IMR-90 (cell line): ENCODE measurements at regions not wholly inside any gene's neighbourhood (a gene's known extent, or its start where the extent isn't known, plus 50 kb on each side); places are given as distances from the start of the nearest gene placed in this dataset.

ENCODE experiments used
- ATAC-seq: fragments of 200-7000 bp; cut with Tn5 transposase; 2 replicates; pipeline ENCODE4 v1.9.1; 2020; ENCODE audit warnings: low read depth, mild to moderate bottlenecking, moderate library complexity
- BruUV-seq: library from RNA; stranded (reverse); fragments of 400-500 nt; replicated peaks from 2 replicates; lab custom pipeline; 2021; lab: Mats Ljungman, UMichigan
- CTCF ChIA-PET: fragments of 300-600 bp; formaldehyde crosslinking; extraction: SDS; loops from one replicate; lab custom pipeline; 2021; ENCODE audit warnings: antibody characterized with exemption; lab: Yijun Ruan, JAX
- POLR2A ChIA-PET: fragments of 300-600 bp; sonication (Branson Sonifier 250); formaldehyde crosslinking; loops from one replicate; lab custom pipeline; 2022; ENCODE audit warnings: antibody characterized with exemption; ENCODE audit not compliant: unreplicated experiment; lab: Charles Lee
- DNase-seq: peaks from one replicate; pipeline ENCODE4 v3.0.0; 2013
- H2AFZ ChIP-seq: replicated peaks from 2 replicates; pipeline ENCODE3; 2013; ENCODE audit warnings: low read length, mild to moderate bottlenecking; ENCODE audit not compliant: poor library complexity
- H2AK5ac ChIP-seq: 2 replicates; pipeline ENCODE4 v1.6.1; 2013; ENCODE audit warnings: low read depth, low read length, inconsistent platforms
- H2AK9ac ChIP-seq: replicated peaks from 2 replicates; pipeline ENCODE3; 2013; ENCODE audit warnings: mild to moderate bottlenecking, low read depth, low read length, moderate library complexity; ENCODE audit not compliant: poor library complexity
- H2BK120ac ChIP-seq: 2 replicates; pipeline ENCODE4 v1.6.1; 2013; ENCODE audit warnings: low read depth, low read length, inconsistent platforms
- H2BK15ac ChIP-seq: 3 replicates; pipeline ENCODE4 v1.6.1; 2013; ENCODE audit warnings: low read depth, low read length, inconsistent platforms
- H2BK20ac ChIP-seq: 2 replicates; pipeline ENCODE4 v1.6.1; 2013; ENCODE audit warnings: low read depth, mild to moderate bottlenecking, inconsistent platforms, low read length, moderate library complexity
- H2BK5ac ChIP-seq: 2 replicates; pipeline ENCODE4 v1.6.1; 2013; ENCODE audit warnings: mild to moderate bottlenecking, low read depth, low read length, inconsistent platforms; ENCODE audit not compliant: poor library complexity, severe bottlenecking
- H3K14ac ChIP-seq: replicated peaks from 2 replicates; pipeline ENCODE4 v1.6.1; 2013; ENCODE audit warnings: low read depth, low read length, inconsistent platforms
- H3K18ac ChIP-seq: 2 replicates; pipeline ENCODE4 v1.6.1; 2013; ENCODE audit warnings: low read depth, low read length, control low read depth
- H3K23ac ChIP-seq: 2 replicates; pipeline ENCODE4 v1.6.1; 2013; ENCODE audit warnings: low read depth, low read length, inconsistent platforms
- H3K27ac ChIP-seq: 2 replicates; pipeline ENCODE4 v1.5.1; 2013; ENCODE audit warnings: mild to moderate bottlenecking, control low read depth, low read length; ENCODE audit not compliant: insufficient read depth
- H3K27me3 ChIP-seq: 2 replicates; pipeline ENCODE4 v1.6.1; 2013; ENCODE audit warnings: low read length; ENCODE audit not compliant: control insufficient read depth, insufficient read depth
- H3K36me3 ChIP-seq: 2 replicates; pipeline ENCODE4 v1.6.1; 2013; ENCODE audit warnings: low read length, mixed read lengths; ENCODE audit not compliant: control insufficient read depth, insufficient read depth
- H3K4ac ChIP-seq: 2 replicates; pipeline ENCODE4 v1.6.1; 2013; ENCODE audit warnings: low read depth, low read length, inconsistent platforms
- H3K4me1 ChIP-seq: 2 replicates; pipeline ENCODE4 v1.6.1; 2013; ENCODE audit warnings: low read length, mixed read lengths; ENCODE audit not compliant: control insufficient read depth, insufficient read depth
- H3K4me2 ChIP-seq: 2 replicates; pipeline ENCODE4 v1.6.1; 2013; ENCODE audit warnings: low read depth, mild to moderate bottlenecking, control low read depth, low read length, moderate library complexity
- H3K4me3 ChIP-seq: 2 replicates; pipeline ENCODE4 v1.5.1; 2013; ENCODE audit warnings: low read depth, mild to moderate bottlenecking, control low read depth, low read length, moderate library complexity; ENCODE audit not compliant: insufficient read depth
- H3K56ac ChIP-seq: 2 replicates; pipeline ENCODE4 v1.6.1; 2013; ENCODE audit warnings: low read length, inconsistent platforms; ENCODE audit not compliant: insufficient read depth; ENCODE audit errors: extremely low read depth
- H3K79me1 ChIP-seq, 2 experiments: 2 replicates each; pipeline ENCODE4 v1.6.1; 2013; ENCODE audit warnings: low read length in 2 of 2, inconsistent platforms in 1 of 2, low read depth in 1 of 2
- H3K9ac ChIP-seq: 2 replicates; pipeline ENCODE4 v1.6.1; 2013; ENCODE audit warnings: low read depth, low read length, control low read depth
- H3K9me1 ChIP-seq: 2 replicates; pipeline ENCODE4 v1.6.1; 2013; ENCODE audit warnings: low read length, inconsistent platforms; ENCODE audit not compliant: insufficient read depth
- H3K9me3 ChIP-seq: 2 replicates; pipeline ENCODE4 v1.6.1; 2013; ENCODE audit warnings: low read length; ENCODE audit not compliant: control insufficient read depth, insufficient read depth
- H4K20me1 ChIP-seq: 2 replicates; pipeline ENCODE4 v1.6.1; 2013; ENCODE audit warnings: low read length, inconsistent platforms; ENCODE audit not compliant: insufficient read depth
- H4K5ac ChIP-seq: 2 replicates; pipeline ENCODE4 v1.6.1; 2013; ENCODE audit warnings: mild to moderate bottlenecking, low read depth, low read length, control low read depth
- H4K8ac ChIP-seq, 2 experiments: 2 replicates each; pipeline ENCODE4 v1.6.1; 2013; ENCODE audit warnings: low read depth in 2 of 2, low read length in 2 of 2, control low read depth in 1 of 2, inconsistent platforms in 1 of 2
- H4K91ac ChIP-seq: 2 replicates; pipeline ENCODE4 v1.6.1; 2013; ENCODE audit warnings: low read depth, low read length, inconsistent platforms; ENCODE audit not compliant: insufficient read depth
- BHLHE40 ChIP-seq: fragments of 150-350 bp; IDR thresholded peaks from 2 replicates; pipeline ENCODE4 v1.6.1; 2016; ENCODE audit warnings: mild to moderate bottlenecking, low read depth, low read length
- CHD1 ChIP-seq: IDR thresholded peaks from 2 replicates; pipeline ENCODE4 v1.6.1; 2012; ENCODE audit warnings: low read depth, low read length, improper control_type of control experiment
- RAD21 ChIP-seq: IDR thresholded peaks from 2 replicates; pipeline ENCODE4 v1.6.1; 2012; ENCODE audit warnings: low read length, improper control_type of control experiment
- dilution Hi-C: fragments of 300-500 bp; cut with HindIII; formaldehyde crosslinking; loops from one replicate; pipeline ENCODE4 v1.14.3; 2018; ENCODE audit warnings: low sequenced_read_pairs; ENCODE audit not compliant: unreplicated experiment
- in situ Hi-C: fragments of 300-500 bp; cut with MboI; formaldehyde crosslinking; loops from 3 replicates; pipeline ENCODE4 v1.14.3; 2019; ENCODE audit warnings: low sequenced_read_pairs, inconsistent platforms, mixed read lengths
- intact Hi-C: fragments of 100-400 bp; cut with micrococcal nuclease; formaldehyde crosslinking; loops from 2 replicates; pipeline ENCODE4 v1.10.0; 2022
- TF ChIP-seq, protein P1 (sequence below): fragments of 150-350 bp; IDR thresholded peaks from 2 replicates; pipeline ENCODE4 v1.6.1; 2017; ENCODE audit warnings: mild to moderate bottlenecking, antibody characterized with exemption, low read length, low read depth
- TF ChIP-seq, protein P2 (sequence below): fragments of 150-350 bp; IDR thresholded peaks from 2 replicates; pipeline ENCODE4 v1.6.1; 2016; ENCODE audit warnings: low read depth, mild to moderate bottlenecking, low read length, moderate library complexity, borderline replicate concordance

GRCh38 chr1:79110749-79111148, 104.2 kb upstream of the ADGRL4 start:
- Histone ChIP-seq H3K23ac (no peak overlapping the region), H3K14ac (no peak overlapping the region), H3K36me3 (no peaks in the 10 kb centered on the region), H3K27me3 (no peaks in the 10 kb centered on the region), H3K18ac (no peak overlapping the region), H3K9me1 (no peaks in the 10 kb centered on the region), H4K91ac (no peak overlapping the region), H2BK120ac (no peak overlapping the region), H2AK9ac (no peak overlapping the region), H3K27ac (no peak overlapping the region), H2AFZ (no peak overlapping the region), H2AK5ac (no peak overlapping the region), H4K20me1 (no peaks in the 10 kb centered on the region), H4K8ac (no peak overlapping the region), H4K5ac (no peak overlapping the region), H3K9me3 (no peaks in the 10 kb centered on the region), H3K56ac (no peak overlapping the region), H2BK20ac (no peak overlapping the region), H3K4me3 (no peak overlapping the region), H2BK5ac (no peak overlapping the region), H2BK15ac (no peak overlapping the region), H3K9ac (no peak overlapping the region), H3K4me2 (no peak overlapping the region), H3K4ac (no peak overlapping the region), H3K4me1 (no peaks in the 10 kb centered on the region; the same call in 1 of the 2 replicates), H3K79me1 (no peaks in the 10 kb centered on the region)
- POLR2A ChIA-PET, result no interaction called here
- in situ Hi-C loops (no loop called here), dilution Hi-C loops (no loop called here), intact Hi-C loops (no loop called here)
- TF ChIP-seq BHLHE40 (no peak), CHD1 (no peak), RAD21 (no peak)
- TF ChIP-seq, protein P1, sequence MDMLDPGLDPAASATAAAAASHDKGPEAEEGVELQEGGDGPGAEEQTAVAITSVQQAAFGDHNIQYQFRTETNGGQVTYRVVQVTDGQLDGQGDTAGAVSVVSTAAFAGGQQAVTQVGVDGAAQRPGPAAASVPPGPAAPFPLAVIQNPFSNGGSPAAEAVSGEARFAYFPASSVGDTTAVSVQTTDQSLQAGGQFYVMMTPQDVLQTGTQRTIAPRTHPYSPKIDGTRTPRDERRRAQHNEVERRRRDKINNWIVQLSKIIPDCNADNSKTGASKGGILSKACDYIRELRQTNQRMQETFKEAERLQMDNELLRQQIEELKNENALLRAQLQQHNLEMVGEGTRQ, result no peak
- TF ChIP-seq, protein P2, sequence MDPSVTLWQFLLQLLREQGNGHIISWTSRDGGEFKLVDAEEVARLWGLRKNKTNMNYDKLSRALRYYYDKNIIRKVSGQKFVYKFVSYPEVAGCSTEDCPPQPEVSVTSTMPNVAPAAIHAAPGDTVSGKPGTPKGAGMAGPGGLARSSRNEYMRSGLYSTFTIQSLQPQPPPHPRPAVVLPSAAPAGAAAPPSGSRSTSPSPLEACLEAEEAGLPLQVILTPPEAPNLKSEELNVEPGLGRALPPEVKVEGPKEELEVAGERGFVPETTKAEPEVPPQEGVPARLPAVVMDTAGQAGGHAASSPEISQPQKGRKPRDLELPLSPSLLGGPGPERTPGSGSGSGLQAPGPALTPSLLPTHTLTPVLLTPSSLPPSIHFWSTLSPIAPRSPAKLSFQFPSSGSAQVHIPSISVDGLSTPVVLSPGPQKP, result no peak
- no TSS peak for BruUV-seq
- ATAC-seq, result no peak
- no peak for DNase-seq
- CTCF ChIA-PET, result no interaction called here
